Activated naive CD4-positive, alpha-beta T cell treated with anti-CD3 and anti-CD28 coated beads, Interleukin-2, amount 50 U/mL, for 16 hours (primary cell): ENCODE measurements at regions not wholly inside any gene's neighbourhood (a gene's known extent, or its start where the extent isn't known, plus 50 kb on each side); places are given as distances from the start of the nearest gene placed in this dataset.

Experiments
- DNase-seq: peaks from one replicate; pipeline ENCODE4 v3.0.0-alpha.2; 2020

DNA sequence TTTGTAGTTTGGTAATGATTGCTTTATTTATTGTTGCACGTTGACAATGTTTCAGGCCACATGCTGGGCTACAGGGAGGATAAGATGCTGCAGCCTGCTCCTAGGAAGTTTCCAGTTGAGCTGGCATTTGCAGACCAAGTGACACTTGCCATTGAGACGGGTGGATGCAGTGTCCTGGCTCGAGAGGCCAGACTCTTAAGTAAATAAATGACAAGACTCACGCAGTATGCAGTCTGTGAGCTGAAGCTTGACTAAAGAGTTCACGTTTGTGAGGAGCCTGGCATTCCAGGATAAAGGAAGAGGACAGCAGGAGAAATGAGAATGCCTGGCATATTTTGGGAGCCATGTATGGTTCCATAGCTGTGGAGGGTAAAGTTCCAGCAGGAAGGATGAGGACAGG lies 105.8 kb downstream of the BAMBI start:
- DNase-seq = no peak

DNA sequence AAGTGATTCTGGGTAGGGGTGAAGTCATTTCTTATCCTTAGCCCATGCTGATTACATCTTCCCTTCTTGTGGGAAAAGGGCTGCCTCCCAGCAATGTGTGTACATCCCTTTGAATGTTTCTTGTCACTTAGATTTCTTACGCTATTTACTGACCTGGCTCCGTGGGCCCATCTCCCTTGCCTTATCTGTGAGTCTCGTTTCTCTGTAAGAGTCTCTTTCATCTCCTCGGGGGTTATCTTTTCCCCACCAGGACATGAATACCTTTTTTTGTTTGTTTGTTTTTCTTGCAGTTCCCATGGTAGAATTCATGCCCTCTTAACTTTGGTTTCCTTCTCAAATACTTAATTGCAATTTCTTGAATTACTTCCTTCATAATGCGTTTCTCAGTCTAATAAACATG lies 107.7 kb downstream of the BAMBI start:
- no peak for DNase-seq

DNA sequence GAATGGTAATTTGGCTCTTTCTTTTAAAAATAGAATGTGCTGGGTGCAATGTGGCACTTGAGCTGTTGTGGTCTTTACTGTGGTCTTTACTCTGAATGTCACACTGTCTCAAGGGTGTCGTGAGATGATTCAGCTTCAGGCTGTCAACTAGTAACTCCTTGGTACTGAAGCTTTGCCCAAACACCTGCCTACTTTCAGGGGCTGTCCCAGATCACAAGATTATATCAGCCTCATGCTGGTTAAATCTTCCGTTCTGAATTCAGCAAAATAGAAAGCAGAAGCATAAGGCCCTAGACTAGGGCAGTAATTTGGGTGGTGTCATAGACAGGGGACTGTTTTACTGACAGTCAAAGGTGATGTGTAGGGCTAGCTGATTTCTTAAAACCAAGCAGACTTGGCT lies 110.9 kb downstream of the BAMBI start:
- no peak for DNase-seq

DNA sequence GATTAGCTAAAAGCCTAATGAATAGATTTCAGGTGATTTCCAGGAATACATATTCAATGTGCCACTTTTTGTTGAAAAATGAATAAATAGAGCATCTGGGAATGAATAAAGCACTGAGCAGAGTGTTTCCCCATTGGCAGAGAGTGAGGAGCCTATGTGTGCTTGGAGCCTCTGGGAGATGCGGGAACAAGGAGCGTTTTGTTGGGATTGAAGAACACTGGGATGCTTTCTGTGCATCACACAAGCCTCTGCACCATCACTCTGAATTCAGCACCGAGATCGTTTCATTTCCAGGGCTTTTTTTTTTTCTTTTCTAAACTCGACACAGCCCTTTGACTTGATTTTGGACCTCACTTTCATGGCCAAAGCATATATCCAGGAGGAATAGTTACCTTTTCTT lies 111.4 kb downstream of the BAMBI start:
- DNase-seq = no peak

DNA sequence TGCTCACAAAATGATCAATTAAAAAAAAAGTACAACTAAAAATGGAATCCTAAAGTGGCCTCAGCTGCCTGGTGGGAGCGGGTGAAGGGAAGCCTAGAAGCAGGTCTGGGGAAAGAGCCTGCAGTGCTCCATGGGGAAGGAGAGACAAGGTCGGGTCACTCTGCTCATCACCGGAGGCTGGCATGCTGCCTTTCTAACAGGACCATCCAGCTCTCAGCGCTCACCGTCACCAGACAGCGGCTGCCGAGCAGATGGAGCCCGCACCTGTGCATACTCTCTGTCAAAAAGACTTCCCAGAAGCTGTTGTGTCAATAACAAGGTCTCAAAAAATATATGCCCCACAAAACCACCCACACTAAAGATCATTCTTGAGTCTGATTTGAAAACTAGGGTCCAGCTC lies 112.8 kb downstream of the BAMBI start:
- DNase-seq = no peak

DNA sequence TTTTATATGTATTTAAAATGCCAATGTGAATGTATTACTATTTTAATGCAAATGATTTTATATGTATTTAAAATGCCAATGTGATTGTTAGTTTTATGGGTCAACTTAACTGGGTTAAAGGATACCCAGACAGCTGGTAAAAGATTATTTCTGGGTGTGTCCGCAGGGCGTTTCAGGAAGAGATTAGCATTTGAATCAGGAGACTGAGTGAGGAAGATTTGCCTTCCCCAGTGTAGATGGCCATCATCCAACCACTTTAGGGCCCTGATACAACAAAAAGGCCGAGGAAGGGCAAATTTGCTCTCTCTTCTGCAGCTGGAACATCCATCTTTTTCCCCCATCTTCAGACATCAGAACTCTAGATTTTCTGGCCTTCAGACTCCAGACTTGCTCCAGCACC lies 116.2 kb downstream of the BAMBI start:
- DNase-seq = no peak

DNA sequence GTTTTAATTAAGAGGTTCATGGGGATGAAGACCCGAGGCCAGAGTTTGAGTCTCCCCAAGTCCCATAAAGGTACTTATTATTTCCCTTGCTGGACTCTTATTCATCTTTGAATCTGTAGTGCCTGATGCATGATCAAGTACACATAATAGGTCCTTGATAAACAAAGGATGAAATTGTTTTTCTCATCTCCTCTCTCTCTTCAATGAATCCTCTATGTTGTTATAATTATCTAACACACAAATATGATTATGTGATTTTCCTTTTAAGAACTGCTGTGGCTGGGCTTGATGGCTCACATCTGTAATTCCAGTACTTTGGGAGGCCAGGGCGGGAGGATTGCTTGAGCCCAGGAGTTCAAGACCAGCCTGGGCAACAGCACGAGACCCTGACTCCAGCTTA lies 117.7 kb downstream of the BAMBI start:
- DNase-seq = no peak

DNA sequence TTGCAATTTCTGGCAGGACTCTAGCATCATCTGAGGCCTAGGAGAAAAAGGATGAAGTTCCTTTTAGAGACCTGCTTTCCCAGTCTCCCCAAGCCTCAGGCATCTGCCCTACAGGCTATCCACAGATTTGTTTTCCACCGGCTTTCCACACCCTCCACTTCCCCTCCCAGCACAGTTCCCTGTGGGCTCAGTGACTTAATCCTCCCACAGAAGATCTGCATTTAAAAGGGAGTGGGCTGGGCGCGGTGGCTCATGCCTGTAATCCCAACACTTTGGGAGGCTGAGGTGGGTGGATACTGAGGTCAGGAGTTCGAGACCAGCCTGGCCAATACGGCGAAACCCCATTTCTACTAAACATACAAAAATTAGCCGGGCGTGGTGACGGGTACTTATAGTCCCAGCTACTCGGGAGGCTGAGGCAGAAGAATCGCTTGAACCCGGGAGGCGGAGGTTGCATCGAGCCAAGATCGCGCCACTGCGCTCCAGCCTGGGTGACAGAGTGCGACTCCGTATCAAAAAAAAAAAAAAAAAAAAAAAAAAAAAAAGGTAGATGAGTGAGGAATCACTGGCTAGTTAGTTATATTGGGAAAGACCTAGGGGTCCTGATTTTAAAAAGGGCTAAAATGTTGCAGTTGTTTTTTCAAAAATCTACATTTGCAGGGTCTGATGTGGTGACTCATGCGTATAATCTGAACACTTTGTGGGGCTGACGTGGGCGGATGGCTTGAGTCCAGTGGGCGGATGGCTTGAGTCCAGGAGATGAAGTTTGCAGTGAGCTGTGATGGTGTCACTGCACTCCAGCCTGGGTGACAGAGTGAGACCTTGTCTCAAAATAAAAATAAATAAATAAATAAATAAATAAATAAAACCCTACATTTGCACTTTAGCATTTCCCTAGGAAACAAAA lies 119.5 kb downstream of the BAMBI start:
- DNase-seq = no peak

DNA sequence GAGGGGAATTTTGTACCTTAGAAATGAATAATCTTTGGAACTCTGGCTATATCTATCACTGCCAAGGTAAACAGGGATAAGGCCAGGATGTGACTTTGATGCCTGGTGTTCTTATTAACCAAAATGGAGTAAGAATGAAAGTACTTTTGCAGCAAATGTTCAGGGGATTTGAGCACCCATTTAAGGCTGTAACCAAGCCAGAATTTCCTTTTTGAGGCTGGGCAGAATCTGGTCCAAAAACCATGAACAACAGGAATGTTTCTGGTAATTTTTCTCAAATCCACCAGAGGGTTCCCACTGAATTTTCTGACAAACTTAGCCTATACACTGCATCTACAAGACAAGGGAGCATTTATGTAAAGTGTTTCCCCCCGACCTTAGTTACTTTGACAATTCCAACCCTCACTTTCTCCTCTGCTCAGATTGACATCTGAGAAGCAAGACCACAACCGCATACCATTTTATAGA lies 120.6 kb downstream of the BAMBI start:
- no peak for DNase-seq

DNA sequence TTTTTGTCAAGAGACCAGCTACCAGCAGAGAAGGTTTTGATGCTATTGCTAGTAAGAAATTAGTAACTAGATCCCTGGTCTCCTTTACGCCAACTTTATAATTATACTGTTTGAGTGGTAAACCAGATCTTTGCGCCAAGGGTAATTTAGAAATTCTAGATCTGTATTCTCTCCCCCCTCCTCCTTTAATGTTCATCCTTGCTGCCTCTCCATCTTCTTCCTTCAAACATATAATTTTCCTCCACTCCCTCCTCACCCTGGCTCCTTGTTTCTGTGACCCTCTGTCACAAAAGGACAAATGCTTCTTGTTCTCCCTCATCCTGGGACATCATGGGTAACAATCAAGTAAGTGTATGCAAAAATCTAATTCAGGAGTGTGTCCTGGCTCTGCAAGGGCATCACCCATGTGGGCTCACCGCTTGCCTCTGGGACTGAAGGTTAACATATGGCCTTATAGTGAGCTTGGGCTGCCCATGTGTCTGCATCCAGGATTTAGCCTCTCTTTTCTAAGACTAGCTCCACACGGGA lies 121.2 kb downstream of the BAMBI start:
- DNase-seq = no peak

DNA sequence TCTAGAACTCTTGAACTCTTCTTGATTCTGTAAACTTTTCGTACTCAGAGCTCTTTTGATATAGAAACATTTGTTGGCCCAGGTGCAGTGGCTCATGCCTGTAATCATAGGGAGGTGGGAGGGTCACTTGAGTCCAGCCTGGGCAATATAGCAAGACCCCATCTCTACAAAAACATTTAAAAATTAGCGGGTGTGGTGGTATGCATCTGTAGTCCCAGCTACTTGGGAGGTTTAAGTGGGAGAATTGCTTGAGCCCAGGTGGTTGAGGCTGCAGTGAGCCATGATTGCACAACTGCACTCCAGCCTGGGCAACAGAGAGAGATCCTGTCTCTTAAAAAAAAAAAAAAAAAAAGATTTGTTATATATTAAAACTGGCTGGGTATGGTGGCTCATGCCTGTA lies 121.6 kb downstream of the BAMBI start:
- DNase-seq = no peak

DNA sequence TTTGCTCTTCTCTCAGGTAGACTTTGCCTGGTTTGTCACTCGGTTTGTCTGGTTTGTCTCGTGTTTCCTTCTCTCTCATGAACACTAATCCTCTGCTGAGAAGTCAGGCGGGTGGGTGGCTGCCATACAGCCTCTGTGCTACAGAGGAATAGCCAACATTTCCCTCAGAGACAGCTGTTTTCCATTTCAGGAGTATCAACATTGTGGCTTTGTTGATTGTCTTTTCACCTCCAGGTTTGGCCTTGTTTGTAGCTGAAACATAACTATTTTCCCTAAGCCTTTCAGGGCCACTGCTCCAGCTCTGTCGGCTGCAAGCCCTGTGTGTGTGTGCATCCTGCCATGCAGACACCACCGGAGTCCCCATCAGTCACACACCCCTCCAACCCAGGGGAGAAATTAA lies 122.8 kb downstream of the BAMBI start:
- no peak for DNase-seq

DNA sequence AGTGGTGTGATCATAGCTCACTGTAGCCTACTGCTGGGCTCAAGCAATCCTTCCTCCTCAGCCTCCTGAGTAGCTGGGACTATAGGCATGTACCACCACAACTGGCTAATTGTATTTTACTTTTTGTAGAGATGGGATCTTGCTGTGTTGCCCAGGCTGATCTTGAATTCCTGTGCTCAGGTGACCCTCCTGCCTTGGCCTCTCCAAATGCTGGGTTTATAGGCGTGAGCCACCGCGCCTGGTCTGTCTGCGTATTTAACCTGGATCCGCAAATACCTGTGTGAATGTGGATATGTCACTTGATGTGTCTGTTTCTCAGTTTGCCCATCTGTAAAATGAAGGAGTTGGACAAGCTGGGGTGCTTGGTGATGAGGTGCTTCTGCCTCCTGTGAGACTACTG lies 123.9 kb downstream of the BAMBI start:
- no peak for DNase-seq

DNA sequence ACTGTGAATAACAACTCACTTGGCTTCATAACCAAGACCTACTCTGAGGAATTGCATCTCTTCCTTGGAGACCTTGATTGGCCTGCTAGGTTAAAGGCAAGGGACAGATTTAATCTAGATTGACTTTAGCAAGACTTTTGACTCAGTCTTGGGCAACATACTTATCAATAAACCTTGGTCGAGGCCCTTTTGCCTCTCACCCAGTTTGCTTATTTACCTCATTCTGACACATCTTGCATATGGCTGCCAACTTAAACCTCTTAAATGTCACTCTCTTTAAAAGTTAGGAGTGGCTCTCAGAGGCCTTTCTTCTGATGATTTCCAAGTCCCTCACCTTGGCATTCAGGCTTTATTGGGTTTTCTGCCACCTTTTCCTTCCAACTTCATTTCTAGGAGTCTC lies 124.5 kb downstream of the BAMBI start:
- no peak for DNase-seq

DNA sequence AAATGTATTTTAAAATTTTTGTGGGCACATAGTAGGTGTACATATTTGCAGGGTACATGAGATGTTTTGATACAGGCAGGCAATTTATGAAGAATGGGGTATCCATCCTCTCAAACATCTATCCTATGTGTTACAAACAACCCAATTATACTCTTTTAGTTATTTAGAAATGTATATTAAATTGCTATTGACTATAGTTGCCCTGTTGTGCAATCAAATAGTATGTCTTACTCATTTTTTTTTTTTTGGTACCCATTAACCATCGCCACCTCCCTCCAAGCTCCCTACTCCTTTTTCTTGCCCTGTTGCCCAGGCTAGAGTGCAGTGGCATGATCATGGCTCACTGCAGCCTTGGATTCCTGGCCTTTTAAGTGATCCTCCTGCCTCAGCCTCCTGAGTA lies 128.1 kb downstream of the BAMBI start:
- DNase-seq = no peak

DNA sequence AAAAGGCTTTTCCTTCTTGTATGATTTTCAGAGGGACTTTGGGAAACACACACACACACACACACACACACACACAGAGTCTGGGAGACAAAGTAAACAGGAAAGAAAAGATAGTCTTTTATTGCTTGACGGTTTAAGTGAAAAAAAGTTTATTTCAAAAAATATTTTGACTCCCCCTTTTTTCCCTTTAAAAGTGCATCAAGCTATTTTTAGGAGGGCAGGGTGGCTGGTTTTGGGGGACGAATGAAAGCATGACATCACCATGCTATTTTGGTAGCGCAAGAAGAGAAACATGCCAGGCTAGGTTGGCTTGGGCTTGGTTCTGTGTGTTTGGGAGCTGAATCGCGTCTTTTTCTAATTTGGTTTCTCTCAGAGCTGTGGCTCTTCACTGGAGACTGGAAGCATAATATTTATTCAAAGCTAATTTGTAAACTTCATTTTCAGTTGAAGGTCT lies 129.2 kb downstream of the BAMBI start:
- no peak for DNase-seq

DNA sequence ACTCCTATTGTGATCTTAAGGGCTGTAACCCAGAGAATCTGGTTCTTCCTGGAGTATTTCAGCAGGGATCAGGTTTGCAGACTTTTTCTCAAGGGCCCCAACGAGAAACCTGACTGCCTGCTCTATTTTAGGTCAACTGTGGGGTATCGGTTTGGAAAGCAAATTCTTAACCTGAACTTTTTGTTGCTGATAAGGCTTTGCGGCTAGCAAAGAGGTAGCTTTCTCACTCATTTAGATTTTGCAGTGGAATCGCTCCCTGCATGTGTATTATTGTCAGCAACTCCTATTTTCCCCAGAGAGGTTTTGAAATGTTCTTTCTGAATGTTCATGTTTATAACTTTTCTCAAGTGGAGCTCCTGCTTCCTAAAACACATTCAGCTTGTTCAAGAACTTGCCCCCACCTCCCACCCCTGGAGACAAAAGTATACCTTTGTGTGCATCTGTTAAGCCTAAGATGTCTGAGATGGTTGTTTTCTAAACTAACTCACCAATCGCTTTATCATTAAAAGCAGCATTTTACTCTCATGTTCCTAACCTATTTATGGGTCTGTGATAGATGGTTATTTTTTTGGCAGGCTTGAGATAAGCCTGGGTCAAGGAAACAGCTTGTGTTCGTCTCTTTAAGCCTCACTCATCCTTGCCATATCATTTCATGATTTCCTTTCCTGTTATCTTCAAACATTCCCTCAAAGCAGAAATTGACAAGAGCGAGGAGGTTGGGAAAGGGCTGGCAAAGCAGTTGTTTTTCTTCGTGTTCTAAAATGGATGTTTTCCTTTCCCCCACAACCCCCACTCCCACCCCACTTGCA lies 129.8 kb downstream of the BAMBI start:
- no peak for DNase-seq

DNA sequence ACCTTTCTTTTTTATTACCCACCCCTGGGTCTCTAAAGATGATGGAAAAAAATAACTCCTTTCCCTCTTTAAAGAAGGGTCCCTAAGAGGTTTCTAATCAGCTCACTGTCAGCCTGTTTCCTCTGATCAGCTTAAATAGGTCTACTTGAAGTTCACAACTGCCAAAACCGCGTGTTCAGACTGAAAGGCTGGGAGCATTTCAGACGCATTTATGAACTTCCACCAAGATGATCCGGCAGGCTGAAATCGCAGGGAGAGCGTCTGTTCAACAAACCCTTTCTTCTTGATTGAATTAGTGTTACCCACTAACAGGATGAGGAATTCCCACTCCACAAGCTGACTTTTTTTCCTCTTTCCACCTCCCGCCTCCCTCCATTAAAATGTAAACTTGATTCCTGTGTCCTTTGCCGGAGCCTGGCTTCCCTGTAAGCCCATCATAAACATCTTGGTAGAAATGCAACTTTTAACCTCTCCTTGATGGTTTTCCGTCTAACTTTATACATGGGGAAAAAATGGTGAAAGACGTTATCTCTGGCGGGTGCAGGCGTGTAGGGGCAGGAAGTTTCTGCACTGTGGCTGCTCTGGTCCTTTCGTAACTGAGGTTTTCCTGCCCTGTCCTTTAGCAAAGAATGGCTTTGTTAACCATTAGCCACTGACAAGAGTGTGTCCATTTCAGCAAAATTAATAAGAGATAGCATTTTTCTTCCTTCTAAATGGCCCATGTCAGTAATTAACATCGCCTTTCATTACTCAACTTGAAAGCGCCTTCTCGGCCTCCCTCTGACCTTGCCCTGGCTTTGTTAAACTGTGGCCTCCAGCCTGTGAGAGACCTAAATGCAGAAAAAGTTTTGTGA lies 130.7 kb downstream of the BAMBI start:
- DNase-seq = no peak

DNA sequence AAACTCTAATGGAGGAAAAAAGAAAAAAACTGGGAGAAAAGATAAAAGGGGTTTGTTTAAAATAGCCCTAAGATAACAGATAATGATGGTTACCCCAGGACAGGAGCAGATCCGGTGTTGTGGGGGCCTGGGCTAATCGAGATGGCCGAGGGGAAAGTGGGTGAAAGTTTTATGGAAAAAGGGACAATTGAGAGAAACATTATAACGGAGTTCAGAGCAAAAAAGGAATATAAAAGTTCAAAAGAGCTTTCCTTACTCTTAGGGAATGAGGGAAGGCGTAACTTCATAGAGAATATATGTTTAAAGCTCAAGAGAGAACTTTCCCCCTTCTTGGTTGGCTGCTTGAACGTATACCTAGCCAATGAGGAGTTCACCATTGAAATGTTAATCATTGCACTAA lies 131.4 kb downstream of the BAMBI start:
- DNase-seq = no peak

DNA sequence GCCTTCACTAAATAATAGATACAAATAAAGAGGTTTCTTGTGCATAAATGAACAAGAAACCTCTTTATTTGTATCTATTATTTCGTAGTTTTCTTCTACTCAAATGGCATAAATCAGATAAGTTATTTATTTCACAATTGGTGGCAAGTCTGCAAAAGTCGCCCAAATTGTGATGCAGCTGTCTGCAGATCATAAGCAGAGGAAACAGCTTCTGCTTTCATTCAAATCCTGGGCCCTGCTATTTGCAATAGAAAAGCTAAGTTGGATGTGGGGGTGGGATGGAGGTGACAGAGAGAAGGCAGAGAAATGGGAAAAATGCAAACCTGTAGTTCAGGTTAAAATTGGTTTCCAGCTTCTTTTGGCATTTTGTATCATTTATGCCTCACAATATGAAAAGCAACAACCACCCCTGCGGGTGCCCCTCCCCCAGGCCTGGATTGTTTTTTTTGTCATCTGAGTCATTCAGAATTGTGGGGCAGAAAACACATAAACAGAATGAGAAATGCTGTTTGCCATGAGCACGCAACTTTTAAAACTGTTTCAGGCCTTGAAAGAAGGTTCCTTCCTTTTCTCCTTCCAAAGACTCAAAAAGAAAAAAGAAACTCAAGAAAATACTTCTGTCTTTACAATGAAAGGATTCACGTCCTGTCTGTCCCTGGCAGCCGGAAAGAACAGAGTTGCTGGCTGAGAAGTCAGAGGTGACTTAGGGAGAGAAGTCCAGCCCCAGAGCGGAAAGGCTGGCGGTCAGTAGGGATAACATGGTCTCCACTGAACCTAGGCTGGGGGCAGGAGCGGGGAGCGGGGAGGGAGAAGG lies 132.9 kb downstream of the BAMBI start:
- DNase-seq = no peak

DNA sequence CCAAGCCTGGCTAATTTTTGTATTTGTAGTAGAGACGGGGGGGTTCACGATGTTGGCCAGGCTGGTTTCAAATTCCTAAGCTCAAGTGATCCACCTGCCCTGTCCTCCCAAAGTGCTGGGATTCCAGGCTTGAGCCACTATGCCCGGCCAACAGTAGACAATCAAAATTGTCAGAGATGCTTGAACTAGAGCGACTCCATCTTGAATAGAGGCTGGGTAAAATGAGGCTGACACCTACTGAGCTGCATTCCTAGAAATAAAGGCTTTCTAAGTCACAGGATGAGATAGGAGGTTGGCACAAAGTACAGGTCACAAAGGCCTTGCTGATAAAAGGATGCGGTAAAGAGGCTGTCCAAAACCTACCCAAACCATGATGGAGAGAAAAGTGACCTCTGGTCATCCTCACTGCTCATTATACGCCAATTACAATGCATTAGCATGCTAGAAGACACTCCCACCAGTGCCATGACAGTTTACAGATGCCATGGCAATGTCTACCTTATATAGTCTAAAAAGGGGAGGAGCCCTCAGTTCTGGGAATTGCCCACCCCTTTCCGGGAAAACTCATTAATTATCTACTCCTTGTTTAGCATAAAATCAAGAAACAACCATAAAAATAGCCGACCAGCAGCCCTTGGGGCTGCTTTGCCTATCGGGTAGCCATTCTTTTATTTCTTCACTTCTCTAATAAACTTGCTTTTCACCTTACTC lies 134.5 kb downstream of the BAMBI start:
- DNase-seq = no peak
